ENCODE measurements at regions not wholly inside any gene's neighbourhood (a gene's known extent, or its start where the extent isn't known, plus 50 kb on each side); places are given as distances from the start of the nearest gene placed in this dataset.

DNA sequence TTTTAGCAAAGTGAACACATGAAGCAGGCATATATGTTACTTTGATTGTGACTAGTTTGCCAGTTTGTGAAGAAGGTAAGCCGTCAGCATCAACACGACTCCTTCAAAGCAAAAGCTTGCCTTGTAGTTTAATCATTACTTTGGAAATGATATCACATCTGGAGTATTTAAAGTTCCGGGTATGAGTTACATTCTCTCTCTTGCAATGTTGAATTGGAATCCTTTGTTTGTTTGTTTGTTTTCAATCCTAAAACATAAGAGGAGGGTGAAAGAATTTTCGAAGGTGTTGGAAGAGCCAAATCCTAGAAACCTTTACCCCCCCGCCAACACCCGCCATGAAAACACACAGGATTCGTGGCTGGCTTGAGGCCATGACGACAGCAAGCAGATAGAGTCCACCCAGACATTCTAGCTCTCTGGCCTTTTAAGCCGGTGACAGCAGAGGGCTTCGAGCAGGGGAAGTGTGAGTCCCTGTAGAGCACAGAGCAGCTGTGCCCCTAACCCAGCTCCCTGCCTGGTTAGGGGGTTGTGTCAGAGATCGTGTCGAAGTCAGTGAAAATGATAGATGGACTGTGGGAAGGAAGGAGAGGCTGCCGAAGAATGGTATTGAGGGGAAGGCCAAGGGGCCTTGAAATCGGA is 103.8 kb upstream of the SMIM21 start:
- no peak for DNase-seq (ENCODE audit: low spot score)

DNA sequence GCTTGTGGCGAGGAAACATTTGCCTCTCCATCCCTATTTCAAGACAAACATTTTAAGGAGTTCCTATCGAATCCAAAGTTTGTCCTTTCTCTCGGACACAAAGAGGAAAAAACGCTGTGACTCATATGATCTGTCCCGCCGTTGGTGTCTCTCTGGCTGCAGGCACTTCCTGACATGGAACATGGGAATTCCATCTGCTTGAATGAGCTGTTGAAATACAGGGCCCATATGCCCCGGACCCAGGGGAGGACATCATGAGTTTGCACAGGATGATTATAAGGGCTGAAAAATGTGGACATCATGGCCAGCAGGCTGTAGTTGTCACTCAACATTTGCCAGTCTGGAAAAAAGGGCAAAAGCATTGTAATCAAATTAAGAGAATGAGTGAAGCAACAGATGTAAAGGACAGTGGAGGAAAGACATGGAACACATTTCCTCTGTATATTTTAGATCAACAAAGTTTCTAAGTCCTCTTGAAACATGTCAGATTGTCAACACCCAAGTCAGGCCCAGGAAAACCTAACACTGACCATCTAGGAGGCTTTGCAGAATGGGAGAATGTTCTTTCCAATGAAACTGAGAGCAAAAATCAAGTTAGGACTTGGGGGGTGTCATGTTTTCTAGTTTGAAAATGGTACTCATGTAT is 103.2 kb upstream of the SMIM21 start:
- peak; percentile 46 for DNase-seq (ENCODE audit: low spot score)

DNA sequence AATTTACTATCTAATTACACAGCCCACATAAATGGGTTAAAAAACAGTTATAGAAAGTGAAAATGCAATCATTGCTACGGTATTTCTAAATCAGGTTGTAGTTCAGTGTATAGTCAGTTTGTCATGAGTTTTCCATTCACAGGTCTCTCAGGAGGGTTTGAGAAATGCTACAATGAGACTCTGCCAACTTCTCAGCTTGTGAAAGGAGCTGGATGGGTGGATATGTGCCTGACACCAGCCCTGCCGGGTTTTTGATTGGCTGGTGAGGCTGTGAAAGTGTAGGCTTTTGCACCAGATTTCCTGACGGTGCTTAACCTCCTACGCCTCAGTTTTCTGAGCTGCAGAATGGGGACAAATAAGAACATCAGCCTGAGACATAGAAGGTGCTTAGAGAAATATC is 102.6 kb upstream of the SMIM21 start:
- DNase-seq (ENCODE audit: low spot score), result no peak

DNA sequence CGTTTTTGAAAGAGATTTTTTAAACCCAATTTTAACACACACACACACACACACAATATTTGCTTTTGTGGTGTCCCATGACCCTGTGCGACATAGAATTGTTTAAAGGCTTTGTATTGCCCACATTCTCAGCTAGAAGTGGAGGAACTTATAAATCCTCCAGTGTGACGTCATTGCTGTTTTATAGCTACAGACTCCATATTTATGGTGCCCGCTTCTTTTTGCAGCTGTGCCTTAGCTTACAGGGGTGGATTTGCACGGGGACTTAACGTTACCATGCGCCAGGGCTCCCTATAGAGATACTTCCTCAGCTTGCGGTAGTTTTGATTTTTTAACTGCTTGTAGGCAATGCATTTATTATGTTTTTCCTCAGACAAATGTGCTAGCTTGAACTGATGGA is 101.9 kb upstream of the SMIM21 start:
- DNase-seq (ENCODE audit: low spot score), result no peak

DNA sequence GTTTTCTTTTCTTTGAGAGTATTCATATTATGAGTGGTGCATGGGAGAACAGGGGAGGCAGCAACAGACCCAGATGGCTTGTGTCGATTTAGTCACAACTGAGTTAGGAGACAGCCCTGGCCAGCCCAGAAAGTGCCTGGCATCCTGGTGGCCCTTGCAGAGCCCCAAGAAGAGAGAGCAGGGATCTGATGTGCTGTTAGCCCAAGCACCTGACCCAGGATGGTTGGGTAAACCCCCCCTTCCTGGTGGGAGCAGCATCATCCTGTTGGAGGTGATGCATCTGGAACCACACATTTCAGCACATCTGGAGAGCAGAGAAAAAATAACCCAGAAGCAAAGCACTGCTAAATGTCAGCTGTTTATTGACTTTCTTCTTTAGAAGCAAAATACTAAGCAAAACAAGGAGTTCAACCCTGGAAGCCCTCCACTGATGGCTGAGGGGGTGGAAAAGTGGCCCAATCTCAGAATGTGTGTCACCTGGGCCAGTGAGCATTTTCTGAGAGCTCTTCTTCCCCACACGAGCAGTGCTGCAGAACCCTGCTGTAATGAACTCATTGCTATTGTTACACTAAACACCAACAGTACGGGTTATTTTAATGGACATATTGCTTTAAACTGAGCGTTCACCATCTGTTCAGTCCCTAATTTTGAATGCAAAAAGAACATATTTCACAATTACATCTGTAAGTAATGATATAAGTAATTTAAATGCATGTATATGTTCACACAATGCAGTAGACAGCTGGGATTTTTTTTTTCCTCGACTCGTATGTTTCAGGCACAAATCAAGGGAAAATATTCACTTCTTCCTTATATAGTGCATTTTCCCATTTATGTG is 100.6 kb upstream of the SMIM21 start:
- no peak for DNase-seq (ENCODE audit: low spot score)

DNA sequence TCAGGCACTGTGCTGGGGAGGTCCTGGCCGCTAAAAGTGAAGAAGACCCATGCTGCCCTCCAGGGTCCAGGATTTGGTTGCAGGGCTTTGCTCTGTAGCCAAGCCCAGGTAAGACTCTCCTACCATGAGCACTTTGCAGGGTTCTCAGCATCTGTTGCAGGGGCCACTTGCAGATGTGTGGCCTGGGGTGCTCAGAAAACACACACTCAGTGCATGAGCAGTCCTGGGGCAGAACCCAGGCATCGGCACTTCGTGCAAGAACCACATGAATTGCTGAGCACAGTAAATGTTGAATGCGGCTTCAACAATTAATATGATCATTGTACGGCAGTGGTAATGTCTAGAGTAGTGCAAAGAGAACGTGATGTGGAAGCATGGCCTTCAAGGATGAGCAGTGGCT is 98.5 kb upstream of the SMIM21 start:
- no peak for DNase-seq (ENCODE audit: low spot score)

DNA sequence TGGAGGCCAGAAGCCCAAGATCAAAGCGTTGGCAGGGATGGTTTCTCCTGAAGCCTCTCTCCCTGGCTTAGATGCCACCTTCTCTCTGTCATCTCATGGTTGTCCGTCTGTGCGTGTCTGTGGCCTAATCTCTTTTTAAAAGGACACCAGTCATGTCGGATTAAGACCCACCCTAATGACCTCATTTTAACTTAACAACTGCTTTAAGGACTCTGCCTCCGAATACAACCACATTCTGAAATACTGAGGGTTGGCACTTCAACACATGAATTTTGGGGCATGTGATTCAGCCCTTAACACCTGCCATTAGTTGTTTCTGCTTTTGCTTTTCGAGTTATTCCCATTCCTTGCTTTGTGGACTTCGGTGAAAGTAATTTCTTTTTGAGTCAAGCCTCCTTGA is 97.8 kb upstream of the SMIM21 start:
- no peak for DNase-seq (ENCODE audit: low spot score)

DNA sequence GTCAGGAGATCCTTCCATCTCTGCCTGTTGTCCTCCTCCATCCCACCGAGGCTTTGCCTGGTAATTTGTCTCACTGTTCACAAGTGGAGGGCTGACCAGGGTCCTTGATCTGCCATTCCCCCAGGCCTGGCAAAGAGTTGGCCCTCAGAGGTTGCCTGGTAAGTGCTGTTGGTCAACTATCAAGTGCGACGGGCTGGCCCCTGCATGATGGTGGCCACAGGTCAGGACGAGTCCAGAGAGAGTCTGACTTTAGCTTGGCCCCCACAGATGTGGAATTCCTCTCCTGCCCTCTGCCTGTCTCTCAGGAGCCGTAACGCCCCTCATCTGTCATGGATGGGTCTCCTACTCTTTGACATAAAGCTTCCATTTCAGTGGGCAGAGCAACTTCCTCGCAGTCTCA is 97.3 kb upstream of the SMIM21 start:
- no peak for DNase-seq (ENCODE audit: low spot score)

DNA sequence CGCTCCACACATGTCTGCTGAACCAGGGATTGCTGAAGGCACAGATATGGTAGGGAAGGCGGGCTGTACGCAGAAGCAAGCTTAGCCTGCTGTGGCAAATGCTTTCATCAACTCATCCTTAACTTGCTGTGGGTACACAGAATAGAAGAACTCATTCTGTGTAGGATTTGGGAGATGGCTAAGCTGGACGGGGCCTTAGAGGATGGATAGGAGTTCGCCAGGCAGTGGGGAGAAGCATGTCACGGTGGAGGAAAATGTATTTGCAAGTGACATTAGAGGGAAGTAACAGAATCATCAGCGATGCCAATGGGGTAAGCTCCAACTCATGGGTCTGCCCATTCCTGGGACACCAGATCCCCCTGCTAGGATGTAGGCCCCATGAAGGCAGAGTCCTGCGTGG is 96.7 kb upstream of the SMIM21 start:
- no peak for DNase-seq (ENCODE audit: low spot score)

DNA sequence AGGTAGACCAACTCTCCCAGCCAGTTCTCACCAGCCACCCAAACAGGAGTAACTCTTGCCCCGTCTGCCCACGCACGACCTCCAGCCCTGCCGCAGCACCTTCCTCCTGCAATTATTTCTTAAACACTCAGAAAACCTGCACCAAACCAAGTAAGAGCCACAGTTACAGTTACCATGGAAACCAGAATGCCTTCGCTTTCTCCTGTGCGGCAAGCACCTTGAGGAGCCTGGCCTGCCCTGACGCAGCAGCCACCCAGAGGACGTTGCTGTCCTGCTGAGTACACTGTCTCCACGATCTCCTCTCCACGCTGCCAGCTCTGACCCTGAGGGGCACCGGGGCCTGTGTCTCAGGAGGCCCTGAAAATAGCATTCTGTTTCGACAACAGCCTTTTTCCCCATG is 94.3 kb upstream of the SMIM21 start:
- DNase-seq (ENCODE audit: low spot score), result no peak

DNA sequence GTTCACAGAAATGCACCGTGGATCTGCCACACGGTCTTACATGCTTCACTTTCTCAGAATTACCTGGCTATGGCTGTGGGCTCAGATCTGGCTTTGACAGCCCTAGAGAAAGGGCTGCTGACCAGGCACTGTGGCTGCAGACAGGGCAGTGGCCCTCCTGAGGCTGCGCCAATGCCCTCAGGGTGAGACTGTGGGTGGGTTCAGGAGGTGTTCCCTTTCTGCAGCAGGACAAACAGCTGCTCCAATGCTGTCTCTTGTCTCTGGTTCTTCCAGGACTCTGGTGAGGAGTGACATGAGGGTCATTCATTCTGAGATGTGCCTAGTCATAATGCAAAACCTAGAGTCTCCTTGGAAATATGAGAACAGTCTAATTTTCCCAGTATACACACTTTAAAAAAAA is 90.5 kb upstream of the SMIM21 start:
- no peak for DNase-seq (ENCODE audit: low spot score)

DNA sequence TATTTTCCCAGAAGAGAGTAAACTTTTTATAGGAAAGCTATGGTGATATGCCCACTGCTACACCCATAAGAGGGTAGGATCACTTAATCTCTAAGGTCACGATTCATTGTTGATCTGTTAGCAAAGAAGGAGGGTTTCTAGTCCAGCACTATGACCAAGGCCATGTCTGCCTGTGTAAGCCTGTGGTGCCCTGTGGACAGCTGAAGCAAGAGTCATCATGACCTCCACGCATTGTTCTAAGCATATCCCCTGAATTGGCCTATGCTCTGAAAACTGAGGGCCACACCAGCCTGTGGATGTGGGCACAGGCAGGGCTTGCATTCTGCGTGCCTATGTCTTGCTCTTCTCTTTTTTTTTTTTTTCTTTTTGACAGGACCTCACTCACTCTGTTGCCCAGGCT is 89.8 kb upstream of the SMIM21 start:
- DNase-seq (ENCODE audit: low spot score), result no peak

DNA sequence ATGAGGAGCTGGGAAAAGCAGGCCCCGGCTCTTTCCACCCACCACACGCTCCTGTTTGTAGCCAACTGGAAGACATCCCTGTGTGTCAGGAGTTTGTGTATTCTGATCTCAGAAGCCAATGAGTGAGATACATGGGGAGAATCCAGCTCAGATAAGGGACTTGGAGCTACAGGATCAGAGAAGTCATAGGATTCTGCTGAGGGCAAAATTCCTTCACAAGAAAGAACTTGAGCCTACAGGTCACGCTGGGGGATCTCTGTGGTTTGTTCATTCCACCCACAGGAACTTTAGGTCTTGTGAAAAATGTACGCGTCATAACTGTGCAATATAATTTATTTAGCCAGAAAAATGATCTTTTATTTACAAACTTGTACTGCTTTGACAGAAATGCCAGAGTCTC is 80.1 kb upstream of the SMIM21 start:
- no peak for DNase-seq (ENCODE audit: low spot score)

DNA sequence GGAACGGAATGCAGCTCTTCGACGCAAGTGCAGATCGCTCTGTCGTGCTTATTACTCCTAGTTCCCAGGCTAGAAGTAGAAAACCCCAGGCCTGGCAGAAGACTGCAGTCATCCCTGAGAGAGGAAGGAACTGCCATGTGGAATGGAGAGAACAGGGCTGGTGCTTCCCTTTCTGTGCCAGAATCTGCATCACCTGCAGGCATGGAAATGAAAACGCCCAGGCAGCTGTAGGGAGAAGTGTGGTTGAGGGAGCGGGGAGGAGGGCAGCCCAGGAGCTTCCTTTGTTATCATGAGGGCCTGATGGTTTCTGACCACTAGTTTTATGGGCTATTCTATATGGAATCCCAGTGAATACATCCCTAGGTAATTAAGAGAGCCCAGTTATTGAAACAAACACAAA is 79.4 kb upstream of the SMIM21 start:
- no peak for DNase-seq (ENCODE audit: low spot score)

DNA sequence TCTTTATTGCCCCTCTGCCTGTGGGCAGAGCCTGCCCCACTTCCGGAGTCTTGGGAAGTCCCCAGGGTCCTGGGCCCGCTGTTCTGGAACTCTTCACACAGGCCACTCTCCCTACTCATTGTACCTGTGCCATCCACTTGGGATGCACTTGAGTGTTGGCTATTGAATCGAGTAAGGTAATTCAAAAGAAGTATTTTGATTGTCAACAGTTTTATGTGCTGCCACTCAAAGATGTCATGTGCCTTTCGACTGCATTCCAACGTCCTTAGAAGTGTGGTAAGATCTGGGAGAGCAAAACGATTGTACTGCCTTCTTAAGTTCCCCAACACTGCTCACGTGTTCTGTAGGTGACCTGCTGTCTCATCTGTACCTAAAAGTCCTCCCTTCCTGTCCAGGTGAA is 77.0 kb upstream of the SMIM21 start:
- DNase-seq (ENCODE audit: low spot score), result no peak

DNA sequence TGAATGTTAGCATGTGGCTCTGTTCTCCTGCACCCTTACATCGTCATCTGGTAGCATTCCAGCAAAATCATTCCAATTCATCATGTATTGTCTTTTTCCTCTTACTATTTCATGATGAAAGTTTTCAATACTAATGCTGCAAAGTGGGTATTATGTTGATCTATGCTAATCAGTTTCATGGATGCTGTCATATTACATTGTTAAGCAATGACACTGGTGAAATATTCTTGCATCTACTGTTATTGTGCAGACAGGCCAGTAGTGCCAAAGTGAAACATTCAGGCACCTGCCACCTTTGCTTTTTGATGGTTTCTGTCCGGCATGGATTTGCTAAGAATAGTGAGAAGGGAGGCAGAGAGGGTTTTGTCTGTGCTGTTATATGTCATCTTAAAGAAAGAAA is 76.1 kb upstream of the SMIM21 start:
- no peak for DNase-seq (ENCODE audit: low spot score)

DNA sequence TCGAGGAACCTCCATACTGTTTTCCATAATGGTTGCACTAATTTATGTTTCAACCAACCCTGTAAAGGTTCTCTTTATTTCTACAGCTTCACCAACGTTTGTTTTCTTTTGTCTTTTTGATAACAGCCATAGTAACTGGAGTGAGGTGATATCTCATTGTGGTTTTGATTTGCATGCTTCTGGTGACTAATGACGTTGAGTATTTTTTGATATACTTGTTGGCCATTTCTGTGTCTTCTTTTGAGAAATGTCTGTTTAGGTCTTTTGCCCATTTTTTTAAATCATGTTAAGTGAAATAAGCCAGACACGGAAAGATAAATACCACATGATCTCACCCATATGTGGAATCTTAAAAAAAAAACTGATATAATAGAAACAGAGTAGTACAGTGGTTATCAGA is 74.8 kb upstream of the SMIM21 start:
- no peak for DNase-seq (ENCODE audit: low spot score)

DNA sequence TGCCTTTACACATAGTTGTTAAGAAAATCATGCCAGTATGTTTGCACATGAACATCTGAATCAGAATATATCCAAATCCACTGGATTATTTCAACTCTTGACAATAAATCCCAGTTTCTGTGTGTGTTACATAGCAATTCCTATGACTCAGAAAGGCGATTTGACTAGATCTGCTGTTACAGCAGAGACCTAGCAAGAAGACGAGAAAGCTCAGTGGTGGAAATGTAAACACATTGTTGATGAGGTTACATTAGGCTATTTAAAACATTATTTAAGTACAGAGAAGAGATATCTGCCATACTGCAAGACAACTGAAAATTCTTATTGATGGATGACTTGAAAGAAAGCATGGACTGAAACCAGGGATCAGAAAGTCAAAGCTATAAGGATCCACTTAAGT is 73.0 kb upstream of the SMIM21 start:
- no peak for DNase-seq (ENCODE audit: low spot score)

DNA sequence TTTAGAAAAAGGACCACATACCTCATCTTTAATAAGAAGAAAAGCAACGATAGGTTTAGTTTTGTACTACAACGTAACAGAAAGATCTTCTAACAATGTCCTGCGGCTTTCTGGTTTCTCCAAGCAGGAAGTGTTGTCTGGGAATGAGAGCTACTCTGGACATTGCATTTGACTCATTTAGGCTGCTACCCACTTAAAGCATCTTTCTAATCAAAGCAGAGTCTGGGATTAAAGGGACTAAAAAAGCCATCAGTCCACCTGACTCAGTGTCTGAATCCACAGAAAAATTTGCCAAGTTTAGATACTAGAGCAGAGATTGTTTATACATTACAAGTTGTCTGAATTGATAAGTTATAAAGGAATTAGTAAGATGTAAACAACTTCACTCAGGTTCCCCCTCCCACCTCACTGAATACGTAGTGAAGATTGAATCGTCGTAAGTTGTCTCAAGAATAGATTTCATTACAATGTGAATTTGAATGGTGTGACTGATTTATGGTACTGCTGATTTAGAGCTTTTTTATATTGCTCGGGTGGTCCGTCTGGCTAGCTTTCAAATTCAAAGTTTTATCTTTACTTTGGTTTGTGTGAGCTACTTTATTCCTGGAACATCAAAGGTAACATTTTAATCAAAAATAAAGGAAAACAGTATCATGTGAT is 70.2 kb upstream of the SMIM21 start:
- DNase-seq (ENCODE audit: low spot score), result no peak

DNA sequence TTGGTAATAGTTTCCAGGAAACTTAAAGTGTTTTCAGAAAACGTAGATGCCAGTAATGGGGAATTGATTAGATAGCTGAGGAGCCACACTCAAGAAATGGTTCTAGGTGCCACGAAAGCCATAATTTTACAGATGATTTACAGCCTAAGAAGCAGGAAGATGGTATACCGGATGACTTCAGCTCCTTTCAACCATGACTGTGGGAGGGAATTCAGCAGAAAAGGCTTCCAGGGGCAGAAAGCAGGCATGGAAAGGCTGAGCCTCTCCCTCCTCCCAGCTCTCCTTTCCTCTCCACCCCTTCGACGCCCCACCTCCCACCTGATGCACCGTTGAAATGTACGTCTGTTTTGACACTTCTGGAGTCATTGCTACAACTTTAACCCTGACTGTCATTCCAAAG is 68.6 kb upstream of the SMIM21 start:
- no peak for DNase-seq (ENCODE audit: low spot score)

DNA sequence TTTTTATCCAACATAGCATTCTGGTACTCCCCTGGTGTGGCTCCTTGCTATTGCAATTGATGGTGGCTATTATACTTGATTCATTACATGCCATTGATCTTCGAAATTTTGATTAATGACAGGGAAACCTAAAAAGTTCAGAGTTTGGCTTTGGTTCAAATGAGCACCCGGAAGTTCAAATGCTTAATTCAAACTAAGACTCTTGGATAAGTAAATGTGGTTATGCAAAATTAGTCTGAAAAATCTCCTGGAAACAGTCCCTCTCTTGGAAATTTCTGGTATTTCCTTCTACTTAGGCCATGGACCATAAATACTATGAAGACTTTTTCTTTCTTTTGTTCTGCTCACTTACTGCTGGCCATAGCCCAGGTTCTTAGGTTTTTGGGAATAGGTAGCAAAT is 65.3 kb upstream of the SMIM21 start:
- DNase-seq (ENCODE audit: low spot score), result no peak

DNA sequence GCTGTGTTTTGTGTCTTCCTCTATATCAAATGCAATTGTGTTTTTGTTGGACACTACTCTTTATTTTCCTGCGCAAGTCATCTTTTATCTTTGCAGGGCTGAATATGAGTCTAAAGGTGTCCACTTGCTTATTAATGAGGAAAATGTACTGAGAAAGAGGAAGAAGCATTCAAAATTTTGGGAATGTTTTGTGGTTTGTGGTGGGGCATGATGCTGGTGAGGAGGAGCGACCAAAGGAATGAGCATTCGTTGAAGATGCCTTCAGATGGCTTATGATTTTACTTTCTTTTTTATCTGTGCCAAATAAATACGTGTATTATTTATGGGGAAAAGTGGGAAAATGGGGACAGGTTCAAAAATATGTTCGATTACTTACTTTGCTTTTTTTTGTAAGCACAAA is 63.9 kb upstream of the SMIM21 start:
- DNase-seq (ENCODE audit: low spot score), result no peak
